MCF 10A (cell line): ENCODE measurements at regions not wholly inside any gene's neighbourhood (a gene's known extent, or its start where the extent isn't known, plus 50 kb on each side); places are given as distances from the start of the nearest gene placed in this dataset.

Source experiments
- BruUV-seq: library from RNA; stranded (reverse); fragments of 400-500 nt; replicated peaks from 2 replicates; lab custom pipeline; 2021; lab: Mats Ljungman, UMichigan
- CTCF ChIA-PET: fragments of 300-600 bp; sonication (Branson Sonifier 250); formaldehyde crosslinking; extraction: SDS; loops from one replicate; lab custom pipeline; 2021; ENCODE audit warnings: antibody characterized with exemption, inconsistent platforms; lab: Yijun Ruan, JAX
- POLR2A ChIA-PET: fragments of 300-600, 350-650 bp; sonication (Branson Sonifier 250); formaldehyde crosslinking; extraction: SDS; loops from one replicate; lab custom pipeline; 2020; ENCODE audit warnings: antibody characterized with exemption, inconsistent platforms; lab: Yijun Ruan, JAX
- DNase-seq: peaks from one replicate; pipeline ENCODE4 v3.0.0-alpha.2; 2018; ENCODE audit not compliant: unreplicated experiment
- H3K27ac Mint-ChIP-seq: one replicate; pipeline ENCODE4 v1.8.0; 2022; ENCODE audit warnings: mild to moderate bottlenecking, low read depth, mixed read lengths; ENCODE audit not compliant: unreplicated experiment
- H3K27me3 Mint-ChIP-seq: one replicate; pipeline ENCODE4 v1.8.0; 2022; ENCODE audit warnings: mixed read lengths; ENCODE audit not compliant: insufficient read depth, unreplicated experiment
- H3K36me3 Mint-ChIP-seq: one replicate; pipeline ENCODE4 v1.8.0; 2022; ENCODE audit warnings: mild to moderate bottlenecking, moderate library complexity, mixed read lengths; ENCODE audit not compliant: insufficient read depth, unreplicated experiment
- H3K4me1 Mint-ChIP-seq: one replicate; pipeline ENCODE4 v1.8.0; 2022; ENCODE audit warnings: mixed read lengths; ENCODE audit not compliant: insufficient read depth, unreplicated experiment
- H3K4me3 Mint-ChIP-seq: one replicate; pipeline ENCODE4 v1.8.0; 2022; ENCODE audit warnings: mild to moderate bottlenecking, moderate library complexity, mixed read lengths; ENCODE audit not compliant: unreplicated experiment
- H3K9me3 Mint-ChIP-seq: one replicate; pipeline ENCODE4 v1.8.0; 2022; ENCODE audit warnings: mixed read lengths; ENCODE audit not compliant: unreplicated experiment
- CTCF ChIP-seq: fragments of 200-600 bp; IDR thresholded peaks from one replicate; pipeline ENCODE4 v1.8.0; 2022; ENCODE audit warnings: antibody characterized with exemption, mild to moderate bottlenecking; ENCODE audit not compliant: unreplicated experiment
- intact Hi-C: fragments of 100-400 bp; cut with micrococcal nuclease; formaldehyde crosslinking; loops from 2 replicates; pipeline ENCODE4 v1.14.1; 2022

GRCh38 chr2:221817052-221817451 lies 244.9 kb upstream of the EPHA4 start:
- DNase-seq = peak; percentile 86
- intact Hi-C loops = no loop called here
- CTCF ChIA-PET = interaction anchor here (0.6 to 1.1 kb wide), 3 partner anchors 9 to 14 kb away, joined by 3 to 4 read pairs (median 3); no protein-coding TSS in a partner anchor
- Mint-ChIP-seq H3K4me3 (no peak overlapping the region), H3K36me3 (no peaks in the 10 kb centered on the region), H3K4me1 (peaks cover 25% of the 10 kb centered on the region), H3K27me3 (no peaks in the 10 kb centered on the region), H3K9me3 (peaks cover 5% of the 10 kb centered on the region), H3K27ac (no peak overlapping the region)
- BruUV-seq = no TSS peak
- POLR2A ChIA-PET = interaction anchor here (1.5 kb wide), 1 partner anchor 10 kb away, joined by 3 read pairs; no protein-coding TSS in a partner anchor
- no peak for TF ChIP-seq CTCF

GRCh38 chr2:221816566-221816965 lies 244.5 kb upstream of the EPHA4 start:
- CTCF ChIA-PET = interaction anchor here (0.6 to 1.1 kb wide), 2 partner anchors 10 to 14 kb away, joined by 3 to 4 read pairs; no protein-coding TSS in a partner anchor
- H3K27ac Mint-ChIP-seq = peak overlapping the region; percentile 43
- H3K4me3 Mint-ChIP-seq = no peak overlapping the region

GRCh38 chr2:221810650-221811049 lies 238.5 kb upstream of the EPHA4 start:
- ChIA-PET POLR2A (interaction anchor here (0.6 kb wide), 1 partner anchor 199 kb away, joined by 3 read pairs; no protein-coding TSS in a partner anchor), CTCF (no interaction called here)
- no peak overlapping the region for H3K27ac Mint-ChIP-seq
- H3K4me3 Mint-ChIP-seq = no peak overlapping the region
- no peaks in the 10 kb centered on the region for H3K9me3 Mint-ChIP-seq
- intact Hi-C loops = no loop called here
- no peak for DNase-seq
- no peaks in the 10 kb centered on the region for H3K27me3 Mint-ChIP-seq
- TF ChIP-seq CTCF = no peak
- H3K36me3 Mint-ChIP-seq = no peaks in the 10 kb centered on the region
- H3K4me1 Mint-ChIP-seq = no peaks in the 10 kb centered on the region
- no TSS peak for BruUV-seq

More at GRCh38 chr2:221816566-221816965, 244.5 kb upstream of the EPHA4 start:
- intact Hi-C loops = no loop called here
- no peak for TF ChIP-seq CTCF
- H3K36me3 Mint-ChIP-seq = no peaks in the 10 kb centered on the region
- POLR2A ChIA-PET = interaction anchor here (1.5 kb wide), 1 partner anchor 9 kb away, joined by 3 read pairs; no protein-coding TSS in a partner anchor
- peaks cover 5% of the 10 kb centered on the region for H3K9me3 Mint-ChIP-seq
- BruUV-seq = no TSS peak
- H3K27me3 Mint-ChIP-seq = no peaks in the 10 kb centered on the region
- peak; percentile 56 for DNase-seq
- H3K4me1 Mint-ChIP-seq = peaks cover 24% of the 10 kb centered on the region

GRCh38 chr2:221810245-221810644 lies 238.1 kb upstream of the EPHA4 start:
- intact Hi-C loops = no loop called here
- H3K9me3 Mint-ChIP-seq = no peaks in the 10 kb centered on the region
- ChIA-PET POLR2A (interaction anchor here (0.6 kb wide), 1 partner anchor 199 kb away, joined by 3 read pairs; no protein-coding TSS in a partner anchor), CTCF (no interaction called here)
- H3K4me1 Mint-ChIP-seq = no peaks in the 10 kb centered on the region
- H3K27ac Mint-ChIP-seq = no peak overlapping the region
- H3K36me3 Mint-ChIP-seq = no peaks in the 10 kb centered on the region
- H3K27me3 Mint-ChIP-seq = no peaks in the 10 kb centered on the region
- BruUV-seq = no TSS peak
- no peak for TF ChIP-seq CTCF
- DNase-seq = no peak
- H3K4me3 Mint-ChIP-seq = no peak overlapping the region
